Stimulated activated CD8-positive, alpha-beta memory T cell treated with anti-CD3 and anti-CD28 coated beads, Interleukin-7, amount 100 ng/mL, for 4 hours (primary cell): ENCODE measurements at regions not wholly inside any gene's neighbourhood (a gene's known extent, or its start where the extent isn't known, plus 50 kb on each side); places are given as distances from the start of the nearest gene placed in this dataset.

Source experiments
- DNase-seq, 2 donors: peaks; one replicate each; pipeline ENCODE4 v3.0.0-alpha.2; 2020; ENCODE audit warnings: low read depth in 2 of 2

- no peak for DNase-seq
Measured at GRCh38 chr5:125004009-125004408, 257.6 kb upstream of the ZNF608 start.

- DNase-seq = no peak
Measured at GRCh38 chr5:125005266-125005665, 258.8 kb upstream of the ZNF608 start.

GRCh38 chr5:125006011-125006685 lies 259.7 kb upstream of the ZNF608 start:
- no peak for DNase-seq

GRCh38 chr5:125010356-125010755 lies 263.9 kb upstream of the ZNF608 start:
- no peak for DNase-seq

GRCh38 chr5:125011014-125011413 lies 264.6 kb upstream of the ZNF608 start:
- DNase-seq = no peak

GRCh38 chr5:125011419-125011818 lies 265.0 kb upstream of the ZNF608 start:
- DNase-seq = no peak

GRCh38 chr5:125011947-125012346 lies 265.5 kb upstream of the ZNF608 start:
- DNase-seq = no peak

- DNase-seq = no peak
Measured at GRCh38 chr5:125012727-125013451, 266.4 kb upstream of the ZNF608 start.

- DNase-seq = no peak
Measured at GRCh38 chr5:125014202-125014601, 267.8 kb upstream of the ZNF608 start.

- DNase-seq = no peak
Measured at GRCh38 chr5:125017796-125018195, 271.4 kb upstream of the ZNF608 start.

GRCh38 chr5:125023673-125024072 lies 277.2 kb upstream of the ZNF608 start:
- no peak for DNase-seq

GRCh38 chr5:125026867-125027731 lies 280.7 kb upstream of the ZNF608 start:
- no peak for DNase-seq

GRCh38 chr5:125032286-125032685 lies 285.8 kb upstream of the ZNF608 start:
- no peak for DNase-seq

- no peak for DNase-seq
Measured at GRCh38 chr5:125033602-125034001, 287.2 kb upstream of the ZNF608 start.

- DNase-seq = no peak
Measured at GRCh38 chr5:125034331-125034730, 287.9 kb upstream of the ZNF608 start.

- no peak for DNase-seq
Measured at GRCh38 chr5:125036494-125036893, 290.1 kb upstream of the ZNF608 start.

- DNase-seq = no peak
Measured at GRCh38 chr5:125037020-125037419, 290.6 kb upstream of the ZNF608 start.

- DNase-seq = no peak
Measured at GRCh38 chr5:125037530-125037929, 291.1 kb upstream of the ZNF608 start.

GRCh38 chr5:125038477-125038876 lies 292.0 kb upstream of the ZNF608 start:
- no peak for DNase-seq

- no peak for DNase-seq
Measured at GRCh38 chr5:125041798-125042197, 295.4 kb upstream of the ZNF608 start.

GRCh38 chr5:125042261-125042890 lies 295.9 kb upstream of the ZNF608 start:
- no peak for DNase-seq

GRCh38 chr5:125043781-125044391 lies 297.4 kb upstream of the ZNF608 start:
- DNase-seq = no peak
